GM12878 (cell line): ENCODE measurements at regions not wholly inside any gene's neighbourhood (a gene's known extent, or its start where the extent isn't known, plus 50 kb on each side); places are given as distances from the start of the nearest gene placed in this dataset.

Experiments
- ATAC-seq: fragments of 200-7000 bp; cut with Tn5 transposase; 3 replicates; pipeline ENCODE4 v1.9.1; 2020; ENCODE audit warnings: mild to moderate bottlenecking, moderate library complexity
- BruUV-seq: library from RNA; stranded (reverse); fragments of 400-500 nt; replicated peaks from 2 replicates; lab custom pipeline; 2021; lab: Mats Ljungman, UMichigan
- CTCF ChIA-PET: fragments of 300-600 bp; sonication (Branson Sonifier 250); formaldehyde crosslinking; extraction: SDS; loops from one replicate; lab custom pipeline; 2021; ENCODE audit warnings: inconsistent platforms; lab: Yijun Ruan, JAX
- POLR2A ChIA-PET: fragments of 350-600 bp; formaldehyde crosslinking; extraction: SDS; loops from one replicate; lab custom pipeline; 2021; ENCODE audit warnings: inconsistent platforms; lab: Charles Lee
- RAD21 ChIA-PET: fragments of 300-600 bp; sonication (Branson Sonifier 250); formaldehyde crosslinking; loops from one replicate; lab custom pipeline; 2023; ENCODE audit warnings: antibody characterized with exemption; ENCODE audit not compliant: unreplicated experiment; lab: Charles Lee
- SMC1A ChIA-PET: fragments of 300-600 bp; sonication (Branson Sonifier 250); formaldehyde crosslinking; loops from one replicate; lab custom pipeline; 2023; ENCODE audit not compliant: unreplicated experiment, uncharacterized antibody; lab: Charles Lee
- DNase-seq: peaks from one replicate; pipeline ENCODE4 v3.0.0-alpha.2; 2011; ENCODE audit warnings: low read depth, low spot score
- FAIRE-seq: peaks from 3 replicates; lab custom pipeline; 2011; peaks lifted over from hg19 to GRCh38; lab: Jason Lieb, UNC
- H2AFZ ChIP-seq: 2 replicates; pipeline ENCODE4 v1.6.0; 2011; ENCODE audit warnings: low read depth, low read length, control low read depth; ENCODE audit not compliant: control insufficient read depth
- H3K27ac ChIP-seq: 2 replicates; pipeline ENCODE4 v1.5.1; 2011; ENCODE audit warnings: control low read depth; ENCODE audit not compliant: control insufficient read depth, insufficient read depth
- H3K27me3 ChIP-seq, 2 experiments: replicated peaks in 1 of 2; 2 replicates each; pipeline versions ENCODE4 v1.6.0 to v1.6.1; 2011; ENCODE audit warnings: low read length in 1 of 2; ENCODE audit not compliant: control insufficient read depth in 2 of 2, insufficient read depth in 2 of 2
- H3K36me3 ChIP-seq, 2 experiments: 2 replicates each; pipeline ENCODE4 v1.5.1; 2011; ENCODE audit warnings: low read length in 1 of 2; ENCODE audit not compliant: control insufficient read depth in 2 of 2, insufficient read depth in 2 of 2
- H3K4me1 ChIP-seq: 2 replicates; pipeline ENCODE4 v1.6.1; 2011; ENCODE audit warnings: mild to moderate bottlenecking, low read length, moderate library complexity, mixed read lengths; ENCODE audit not compliant: control insufficient read depth, insufficient read depth
- H3K4me2 ChIP-seq: 2 replicates; pipeline ENCODE4 v1.6.0; 2011; ENCODE audit warnings: control low read depth; ENCODE audit not compliant: control insufficient read depth, insufficient read depth
- H3K4me3 ChIP-seq: fragments of 200-600 bp; sonication (generic); 2 replicates; pipeline ENCODE4 v1.5.1; 2016
- H3K79me2 ChIP-seq: 2 replicates; pipeline ENCODE4 v1.6.0; 2011; ENCODE audit warnings: low read length; ENCODE audit not compliant: control insufficient read depth, insufficient read depth
- H3K9ac ChIP-seq: 2 replicates; pipeline ENCODE4 v1.8.0; 2011; ENCODE audit warnings: low read length, control low read depth, mixed read lengths; ENCODE audit not compliant: control insufficient read depth, insufficient read depth
- H3K9me3 ChIP-seq: replicated peaks from 3 replicates; pipeline ENCODE4 v1.5.1; 2011; ENCODE audit warnings: mild to moderate bottlenecking, low read length; ENCODE audit not compliant: control insufficient read depth, insufficient read depth
- H4K20me1 ChIP-seq: 2 replicates; pipeline ENCODE4 v1.6.0; 2011; ENCODE audit not compliant: control insufficient read depth, insufficient read depth
- ASH2L ChIP-seq: fragments of 300-600, 200-600 bp; sonication (generic); IDR thresholded peaks from 2 replicates; pipeline ENCODE4 v1.6.1; 2017; ENCODE audit warnings: low read depth, mild to moderate bottlenecking, borderline replicate concordance
- FOXM1 ChIP-seq: IDR thresholded peaks from 2 replicates; pipeline ENCODE4 v1.6.1; 2012; ENCODE audit warnings: low read depth, mild to moderate bottlenecking, inconsistent platforms, low read length, moderate library complexity
- IRF4 ChIP-seq: IDR thresholded peaks from 2 replicates; pipeline ENCODE4 v1.6.1; 2011; ENCODE audit warnings: low read depth, low read length
- MXI1 ChIP-seq: fragments of 150-350 bp; IDR thresholded peaks from 2 replicates; pipeline ENCODE4 v1.6.1; 2011; ENCODE audit warnings: low read depth, mild to moderate bottlenecking, inconsistent platforms, low read length, improper control_type of control experiment
- NR2C2 ChIP-seq: IDR thresholded peaks from 2 replicates; pipeline ENCODE4 v1.6.1; 2011; ENCODE audit warnings: borderline replicate concordance, low read depth; ENCODE audit not compliant: control insufficient read depth, insufficient read length
- PRDM15 ChIP-seq: fragments of 450-650 bp; formaldehyde crosslinking; IDR thresholded peaks from 2 replicates; pipeline ENCODE4 v1.4.0; 2020; ENCODE audit warnings: mild to moderate bottlenecking, moderate library complexity
- SIN3A ChIP-seq: IDR thresholded peaks from 2 replicates; pipeline ENCODE4 v1.6.1; 2012; ENCODE audit warnings: low read depth, low read length, improper control_type of control experiment
- SMARCA5 ChIP-seq: fragments of 450-650 bp; IDR thresholded peaks from 2 replicates; pipeline ENCODE4 v1.6.1; 2017; ENCODE audit warnings: mild to moderate bottlenecking
- ZBTB11 ChIP-seq: fragments of 450-650 bp; formaldehyde crosslinking; IDR thresholded peaks from 2 replicates; pipeline ENCODE4 v1.5.0; 2022; ENCODE audit warnings: mild to moderate bottlenecking, missing genetic modification characterization
- ZNF24 ChIP-seq: fragments of 450-650 bp; IDR thresholded peaks from 2 replicates; pipeline ENCODE4 v1.6.1; 2017; ENCODE audit warnings: antibody characterized with exemption, mild to moderate bottlenecking
- WGBS: methylation state at CpG from one replicate; pipeline ENCODE4 v1.1.6; 2016; ENCODE audit warnings: low lambda C conversion rate; ENCODE audit not compliant: insufficient replicate concordance, insufficient coverage; ENCODE audit errors: missing lambda C conversion rate; 5-methylcytosine and 5-hydroxymethylcytosine counted together
- in situ Hi-C: fragments of 300-500 bp; cut with MboI; formaldehyde crosslinking; loops from 9 replicates; pipeline ENCODE4 v1.14.3; 2018; ENCODE audit warnings: mixed read lengths
- intact Hi-C: fragments of 100-400 bp; cut with micrococcal nuclease; formaldehyde crosslinking; loops from one replicate; pipeline ENCODE4 v1.14.2; 2022; ENCODE audit not compliant: unreplicated experiment

- Histone ChIP-seq H3K27ac (no peak overlapping the region), H3K9me3 (no peaks in the 10 kb centered on the region), H4K20me1 (no peaks in the 10 kb centered on the region), H3K27me3 (no peaks in the 10 kb centered on the region), H3K4me3 (no peak overlapping the region), H3K4me1 (no peaks in the 10 kb centered on the region), H3K79me2 (no peaks in the 10 kb centered on the region), H3K4me2 (no peak overlapping the region), H3K9ac (no peak overlapping the region), H3K36me3 (no peaks in the 10 kb centered on the region), H2AFZ (no peak overlapping the region)
- in situ Hi-C loops (no loop called here), intact Hi-C loops (no loop called here)
- no peak for FAIRE-seq
- no peak for ATAC-seq
- DNase-seq = no peak
- RAD21 ChIA-PET = no interaction called here
- WGBS = 29% methylated on average over 5 of the region's 5 CpGs
- CTCF ChIA-PET = no interaction called here
- SMC1A ChIA-PET = no interaction called here
- no TSS peak for BruUV-seq
- no peak for TF ChIP-seq SIN3A
- no peak for TF ChIP-seq NR2C2
- POLR2A ChIA-PET = no interaction called here
Observed at GRCh38 chr9:135359764-135360163, 119.8 kb upstream of the PPP1R26 start.

- CTCF ChIA-PET = no interaction called here
- Histone ChIP-seq H3K9ac (no peak overlapping the region), H3K4me1 (no peaks in the 10 kb centered on the region), H3K27ac (no peak overlapping the region), H3K9me3 (no peaks in the 10 kb centered on the region), H3K27me3 (no peaks in the 10 kb centered on the region), H4K20me1 (no peaks in the 10 kb centered on the region), H2AFZ (no peak overlapping the region), H3K79me2 (no peaks in the 10 kb centered on the region), H3K4me2 (no peak overlapping the region), H3K4me3 (no peak overlapping the region), H3K36me3 (no peaks in the 10 kb centered on the region)
- intact Hi-C loops = no loop called here
- BruUV-seq = no TSS peak
- FAIRE-seq (no peak), DNase-seq (no peak), ATAC-seq (no peak)
- SMC1A ChIA-PET = no interaction called here
- RAD21 ChIA-PET = no interaction called here
- POLR2A ChIA-PET = no interaction called here
- WGBS = 55% methylated on average over 7 of the region's 7 CpGs
- in situ Hi-C loops = no loop called here
- no peak for TF ChIP-seq ZBTB11 (CRISPR knock-in tag)
- TF ChIP-seq MXI1 = no peak
- no peak for TF ChIP-seq ZNF24
- TF ChIP-seq SMARCA5 = no peak
- TF ChIP-seq PRDM15 = no peak
- TF ChIP-seq FOXM1 = no peak
- no peak for TF ChIP-seq IRF4
- no peak for TF ChIP-seq ASH2L
Observed at GRCh38 chr9:135360617-135361016, 119.0 kb upstream of the PPP1R26 start.
